ENCODE measurements at regions not wholly inside any gene's neighbourhood (a gene's known extent, or its start where the extent isn't known, plus 50 kb on each side); places are given as distances from the start of the nearest gene placed in this dataset.

DNA sequence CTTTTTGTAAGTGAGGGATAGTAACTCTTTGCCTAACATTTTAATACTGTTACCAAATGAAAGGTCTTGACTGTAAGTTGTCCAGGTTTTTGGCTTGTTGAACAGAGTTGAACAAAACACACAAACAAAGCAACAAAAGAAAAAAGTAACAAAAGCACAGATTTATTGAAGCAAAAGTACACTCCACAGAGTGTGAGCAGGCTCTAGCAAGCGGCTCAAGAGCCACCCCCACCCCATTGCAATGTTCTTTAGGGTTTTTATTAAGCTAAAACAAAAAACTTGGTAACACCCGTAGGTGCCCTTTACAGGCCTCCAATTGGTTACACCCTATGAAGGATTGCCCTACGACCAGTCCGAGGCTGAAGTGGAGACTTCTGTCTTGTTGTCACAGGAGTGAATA, 197.4 kb upstream of the MAP3K1 start:
- FAIRE-seq: no peak

DNA sequence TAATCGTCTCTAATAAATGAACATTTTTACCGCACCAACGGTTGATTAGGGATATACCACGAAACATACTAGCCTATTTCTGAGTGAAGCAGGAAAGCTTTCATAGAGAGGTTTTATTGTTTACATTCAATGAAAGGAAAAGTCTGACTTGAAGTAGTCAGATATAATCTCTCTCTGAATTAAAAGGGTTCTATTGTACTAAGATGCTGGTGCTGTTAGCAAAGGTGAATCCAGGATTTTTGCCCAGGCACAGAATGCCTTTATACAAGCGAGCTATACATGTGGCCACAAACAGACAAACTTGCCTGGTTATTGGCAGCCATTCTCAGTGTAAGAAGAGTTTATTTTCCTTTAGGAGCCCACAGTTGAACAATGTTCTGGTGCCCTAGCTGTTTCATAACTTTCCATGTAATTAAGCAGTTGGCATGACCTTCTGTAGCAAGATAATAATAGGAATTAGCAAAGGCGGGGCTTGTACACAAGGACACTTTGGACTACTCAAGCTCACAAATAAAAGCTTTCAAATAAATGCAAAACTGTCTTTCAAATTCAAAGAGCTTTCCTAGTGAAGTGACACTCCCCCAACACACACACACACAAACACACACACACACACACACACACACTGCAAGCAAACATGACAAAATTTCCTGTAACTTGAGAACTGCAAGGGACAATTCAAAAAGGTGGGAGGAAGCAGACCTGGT, 198.7 kb upstream of the MAP3K1 start:
- no peak for FAIRE-seq

DNA sequence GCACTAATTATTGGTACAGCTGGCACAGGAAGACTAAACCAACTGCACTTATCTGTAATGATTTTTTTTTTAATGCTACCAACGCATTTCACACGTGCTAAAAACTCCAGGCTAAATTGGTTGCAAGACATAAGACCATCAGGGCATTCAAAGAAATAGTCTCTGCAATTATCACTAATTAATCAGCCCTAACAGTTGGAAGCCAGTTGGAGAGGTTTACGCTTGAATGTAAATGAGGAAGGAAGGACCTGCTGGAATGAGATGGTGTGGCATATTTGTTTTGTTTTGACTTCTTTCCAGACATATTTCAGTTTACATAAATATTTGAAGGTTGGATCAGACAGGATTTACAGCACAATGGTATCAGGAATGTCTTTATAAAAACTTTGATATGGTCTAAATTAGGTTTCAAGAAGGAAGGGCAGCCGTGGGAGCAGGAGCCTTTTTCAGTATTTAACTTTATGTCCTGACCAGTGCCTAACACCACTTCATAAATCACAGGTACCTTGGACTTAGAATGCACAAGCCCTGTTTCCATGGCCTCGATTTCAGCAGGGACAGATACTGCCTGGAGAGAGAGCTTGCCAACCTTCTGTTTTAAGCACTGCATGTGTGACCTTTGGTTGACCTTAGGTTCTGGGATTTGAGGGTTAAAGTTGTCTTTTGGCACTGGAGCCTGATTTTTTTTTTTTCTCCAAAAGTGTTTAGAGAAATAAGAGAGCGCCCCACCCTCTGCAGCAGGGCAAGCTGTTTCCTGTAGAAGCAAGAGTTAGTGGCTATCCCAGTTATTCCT, 199.8 kb upstream of the MAP3K1 start:
- FAIRE-seq: no peak

DNA sequence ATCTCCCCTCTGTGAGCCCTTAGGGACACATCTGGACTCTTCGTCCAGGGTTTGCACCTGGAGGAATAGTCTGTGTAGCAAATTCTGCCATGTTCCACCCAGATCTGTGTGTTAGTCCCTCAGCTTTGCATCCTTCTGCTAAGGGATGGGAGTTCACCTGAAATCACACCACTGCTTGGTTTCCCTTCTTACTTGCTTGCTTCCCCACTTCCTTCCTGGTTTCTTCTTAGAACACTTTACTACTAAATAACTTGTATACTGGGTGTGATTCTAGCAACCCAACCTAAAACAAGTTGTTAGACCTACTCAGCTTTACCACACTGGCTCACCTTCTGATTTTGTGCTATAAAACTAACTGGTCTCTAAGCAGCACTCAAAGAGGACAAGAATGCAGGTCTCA, 202.6 kb upstream of the MAP3K1 start:
- no peak for FAIRE-seq

DNA sequence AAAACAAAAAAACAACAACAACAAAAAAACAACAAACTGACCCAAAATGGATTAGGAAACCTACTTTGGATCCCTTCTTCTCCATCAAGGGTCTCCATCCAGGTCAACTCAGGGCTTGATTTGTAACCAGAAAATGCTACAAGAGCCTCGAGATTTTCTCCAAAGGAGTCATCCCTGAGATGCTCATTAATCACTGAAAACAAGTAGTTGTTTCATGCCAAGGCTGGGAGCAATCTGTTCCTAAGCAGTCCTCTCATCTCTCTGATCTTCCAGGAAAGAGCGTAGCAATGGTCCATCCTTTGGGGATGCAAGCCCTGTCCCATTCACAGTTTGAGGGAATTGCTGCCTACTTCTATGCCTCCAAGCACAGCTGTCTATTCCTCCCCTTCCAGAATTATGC, 203.0 kb upstream of the MAP3K1 start:
- FAIRE-seq: no peak

DNA sequence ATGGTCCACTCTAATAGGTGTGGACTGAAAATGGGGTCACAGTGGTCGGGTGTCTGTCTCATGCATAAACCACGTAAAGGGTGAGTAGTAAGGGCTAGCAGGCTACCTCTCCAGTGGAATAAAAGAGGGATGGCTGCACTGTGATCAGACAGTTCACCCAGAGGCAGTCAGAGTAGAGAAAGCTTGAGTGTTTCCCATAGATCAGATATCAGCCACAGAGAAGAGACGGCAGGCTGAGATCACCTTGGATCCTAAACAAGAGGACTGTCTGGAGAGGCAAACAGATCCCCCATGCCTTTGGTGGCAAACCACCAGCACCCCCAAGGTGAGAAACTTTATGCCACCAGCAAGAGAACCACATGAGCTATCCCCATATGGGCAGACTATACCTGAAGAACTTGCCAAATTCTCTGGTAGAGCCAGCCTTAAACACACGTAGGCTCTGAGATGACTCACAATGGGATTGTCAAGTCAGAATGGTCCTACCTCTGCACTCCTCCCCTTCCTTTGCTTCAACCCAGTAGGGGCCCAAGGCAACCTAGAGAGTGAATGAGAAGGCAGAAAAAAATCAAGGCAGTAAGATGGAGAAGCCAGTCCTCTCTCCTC, 205.2 kb upstream of the MAP3K1 start:
- FAIRE-seq: no peak

DNA sequence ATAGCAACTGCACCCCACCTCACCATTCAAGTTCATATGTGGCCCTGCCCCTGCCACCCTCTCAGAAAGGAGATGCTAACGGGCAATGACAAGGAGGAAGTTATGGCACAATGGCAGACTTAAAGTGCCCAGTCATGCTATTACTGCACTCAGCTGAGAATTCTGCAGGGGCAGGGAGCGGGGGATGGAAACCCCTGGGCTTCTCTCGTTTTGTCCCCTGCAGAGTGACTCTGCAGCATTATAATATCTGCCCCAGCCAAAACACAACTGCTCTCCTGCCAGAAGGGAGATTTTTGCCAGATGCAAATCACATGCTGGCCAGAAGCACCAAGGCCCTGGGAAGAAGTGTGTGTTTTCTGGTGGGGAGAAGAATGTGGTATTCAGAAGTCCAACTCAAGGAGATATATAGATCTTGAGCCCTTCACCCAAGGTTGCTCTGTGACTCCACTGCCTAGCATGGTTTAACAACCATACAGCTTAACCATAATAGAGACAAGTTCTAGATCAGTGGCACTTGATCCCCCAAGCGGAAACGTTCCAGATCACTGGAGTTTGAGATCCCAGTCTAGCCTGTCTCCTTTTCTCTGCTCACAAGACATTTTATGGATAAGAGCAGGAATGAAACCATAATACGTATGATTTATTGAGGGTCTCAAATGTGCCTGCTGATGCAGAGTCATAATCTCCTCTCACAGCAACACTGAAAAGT, 207.0 kb upstream of the MAP3K1 start:
- FAIRE-seq: no peak

DNA sequence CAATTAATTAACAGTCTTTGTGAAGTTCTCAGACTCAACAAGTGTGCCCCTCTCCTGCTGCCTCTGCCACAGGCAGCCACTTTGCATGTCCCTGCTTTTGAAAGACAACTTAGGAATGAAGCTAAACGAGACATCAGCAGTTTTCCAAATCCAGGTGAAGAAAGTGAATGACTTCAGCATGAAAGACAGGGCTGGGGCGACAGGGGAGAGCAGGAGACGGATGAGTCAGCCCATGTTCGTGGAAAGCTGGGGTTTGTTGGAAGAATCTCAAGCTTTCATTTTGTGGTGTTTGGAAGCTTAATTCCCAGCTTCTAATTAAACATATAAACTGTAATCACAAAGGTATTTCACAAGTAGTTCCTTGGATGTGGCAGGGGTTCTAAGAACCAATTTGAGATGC, 207.8 kb upstream of the MAP3K1 start:
- no peak for FAIRE-seq

DNA sequence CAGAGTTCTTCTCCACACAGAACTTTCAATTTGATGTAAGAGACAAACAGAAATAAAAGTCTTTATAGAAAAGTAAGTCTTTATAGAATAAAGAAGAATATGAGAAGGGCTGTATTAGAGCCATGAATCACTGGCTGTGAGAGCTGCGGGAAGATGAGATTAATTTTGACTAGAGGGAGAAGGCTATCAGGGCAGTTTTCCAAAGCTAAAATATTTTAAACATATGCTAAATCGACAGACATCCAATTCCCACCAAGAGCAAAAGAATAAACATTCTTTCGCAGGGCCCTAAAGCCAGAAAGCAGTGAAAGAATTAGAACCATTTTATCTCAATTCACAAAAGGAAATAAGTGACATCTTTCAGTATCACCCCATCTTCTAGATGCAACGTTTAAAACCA, 208.3 kb upstream of the MAP3K1 start:
- FAIRE-seq: no peak

DNA sequence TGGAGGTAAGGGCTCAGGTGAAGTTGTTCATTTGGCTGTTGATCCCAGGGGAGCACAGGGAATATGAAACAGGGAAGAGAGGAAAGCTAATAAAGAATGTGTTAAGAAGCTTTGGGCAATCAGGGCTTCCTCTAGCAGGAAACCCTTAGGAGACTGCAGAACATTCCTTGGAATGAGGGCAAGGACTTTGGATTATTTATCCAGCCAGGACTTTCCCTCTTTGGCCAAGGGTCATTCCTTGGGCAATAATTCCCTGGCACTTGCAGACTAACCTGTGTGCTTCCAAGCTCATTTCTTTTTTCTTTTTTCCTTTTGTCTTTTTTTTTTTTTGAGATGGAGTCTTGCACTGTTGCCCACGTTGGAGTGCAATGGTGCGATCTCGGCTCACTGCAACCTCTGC, 209.2 kb upstream of the MAP3K1 start:
- no peak for FAIRE-seq

DNA sequence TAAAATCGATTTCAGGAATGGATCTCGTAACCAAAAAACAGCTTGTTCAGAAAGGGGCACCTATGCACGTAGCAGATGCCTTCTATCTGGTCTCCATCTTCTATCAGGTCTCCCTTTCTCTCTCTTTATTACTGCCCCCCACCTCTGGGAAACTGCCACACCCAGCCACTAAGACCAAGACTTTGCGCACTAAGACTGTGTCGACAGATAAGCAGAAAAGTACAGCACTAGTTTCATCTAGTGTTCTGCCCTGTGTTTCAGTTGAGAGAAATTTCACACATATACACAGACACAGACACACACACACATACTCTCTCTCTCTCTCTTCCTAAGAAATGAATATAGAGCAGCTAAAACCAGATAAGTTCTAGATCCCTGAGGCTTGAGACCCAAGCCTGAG, 210.1 kb upstream of the MAP3K1 start:
- FAIRE-seq: no peak

DNA sequence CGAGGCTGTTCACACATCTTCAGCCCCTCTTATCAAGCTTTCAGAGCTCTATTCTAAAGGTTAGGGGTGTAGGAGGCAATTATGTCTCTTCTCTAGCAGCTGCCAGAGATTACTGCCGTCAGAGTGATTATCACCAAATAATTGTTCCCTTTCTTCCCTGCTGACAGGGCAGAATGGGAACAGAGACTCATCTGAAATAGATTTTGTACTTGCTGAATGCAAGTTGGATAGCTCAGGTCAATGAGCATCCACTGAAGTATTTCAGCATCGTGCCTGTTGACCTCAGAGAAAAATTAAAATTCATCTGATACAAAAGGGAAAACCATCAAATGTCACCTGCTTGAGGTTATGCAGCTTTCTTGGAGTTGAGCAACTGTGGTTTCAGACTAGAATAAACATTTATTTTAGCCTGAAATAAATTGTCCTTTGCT, 213.7 kb upstream of the MAP3K1 start:
- FAIRE-seq: no peak

DNA sequence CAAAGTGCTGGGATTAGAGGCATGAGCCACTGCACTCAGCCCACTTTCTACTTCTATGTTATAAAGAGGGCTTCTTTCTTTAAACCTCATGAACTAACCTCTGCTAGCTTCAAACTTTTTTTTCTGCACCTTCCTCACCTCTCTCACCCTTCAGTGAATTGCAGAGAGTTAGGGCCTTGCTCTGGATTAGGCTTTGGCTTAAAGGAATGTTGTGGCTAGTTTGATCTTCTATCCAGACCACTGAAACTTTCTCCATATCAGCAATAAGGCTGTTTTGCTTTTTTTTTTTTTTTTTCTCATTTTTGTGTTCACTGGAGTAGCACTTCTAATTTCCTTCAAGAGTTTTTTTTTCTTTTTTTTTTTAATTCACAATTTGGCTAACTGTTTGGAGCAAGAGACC, 216.4 kb upstream of the MAP3K1 start:
- FAIRE-seq: no peak

DNA sequence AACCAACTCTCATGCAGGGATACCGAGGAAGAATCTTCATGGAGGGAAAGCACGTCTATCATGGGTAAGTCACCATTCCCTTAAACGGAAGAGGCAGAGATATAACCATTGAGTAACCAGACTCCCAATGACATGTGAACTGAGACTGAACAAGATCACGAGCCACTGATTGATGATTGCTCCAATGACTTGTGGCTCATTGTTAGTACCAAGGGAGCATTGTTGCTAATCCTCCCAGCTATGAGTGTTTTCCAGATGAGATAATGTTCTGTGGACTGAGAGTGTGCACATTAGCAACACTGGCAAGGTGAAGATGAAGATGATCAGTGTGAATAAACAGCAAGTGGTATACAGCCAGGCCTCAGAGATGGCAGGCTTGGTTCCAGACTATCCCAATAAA, 219.2 kb upstream of the MAP3K1 start:
- no peak for FAIRE-seq

DNA sequence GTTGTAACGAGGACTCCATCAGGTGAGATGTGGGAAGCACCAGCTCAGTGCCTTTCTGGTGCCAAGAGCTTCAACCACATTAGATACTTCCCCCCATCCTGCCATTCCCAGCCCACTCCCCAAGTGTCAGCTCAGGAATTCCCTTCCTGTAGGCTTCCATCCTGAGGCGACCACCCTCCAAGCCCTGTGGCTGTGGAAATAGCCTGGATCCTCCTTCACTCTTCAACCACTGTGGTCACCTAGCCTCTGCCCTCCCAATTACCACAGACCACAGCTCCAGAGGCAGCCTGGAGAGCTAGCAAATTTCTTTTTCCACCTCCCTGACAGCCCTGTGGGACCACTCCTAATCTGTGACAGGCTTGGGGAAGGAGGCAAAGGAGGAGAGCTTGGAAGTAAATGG, 219.8 kb upstream of the MAP3K1 start:
- no peak for FAIRE-seq

DNA sequence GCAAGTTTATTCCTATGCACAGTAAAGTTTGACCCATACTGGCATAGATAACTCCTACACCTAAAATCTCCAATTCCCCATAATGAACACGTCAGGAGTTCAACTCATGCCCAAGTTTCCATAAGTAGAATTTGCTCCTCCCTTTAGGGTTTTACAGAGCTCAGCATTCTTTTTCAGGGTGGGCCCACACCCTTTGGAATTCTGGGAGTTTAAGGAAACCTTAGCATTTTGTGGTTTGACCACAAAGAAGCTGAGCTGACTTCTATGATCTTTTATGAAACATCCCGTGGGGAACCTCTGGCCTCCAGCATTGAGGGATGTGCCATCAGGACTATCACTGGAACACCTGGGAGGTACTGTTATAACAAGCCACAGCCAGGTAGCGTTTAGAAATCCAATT, 220.6 kb upstream of the MAP3K1 start:
- FAIRE-seq: no peak

DNA sequence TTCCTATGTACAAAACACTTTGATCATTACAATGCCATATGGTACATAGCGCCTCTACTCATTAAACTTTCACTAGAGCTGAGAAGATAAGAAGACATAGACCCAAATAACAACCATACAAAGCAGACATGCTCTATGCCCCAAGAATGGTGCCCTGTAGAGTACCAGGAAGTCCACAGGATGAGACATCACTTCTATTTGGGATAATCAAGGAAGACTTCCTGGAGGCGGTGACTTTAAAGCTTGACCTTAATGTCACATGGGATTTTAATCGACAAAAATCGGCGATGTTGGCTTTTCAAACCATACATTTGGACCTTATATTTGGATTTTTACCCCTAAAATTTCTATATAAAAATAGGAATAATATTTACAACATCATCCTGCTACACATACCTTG, 224.3 kb upstream of the MAP3K1 start:
- FAIRE-seq: no peak

DNA sequence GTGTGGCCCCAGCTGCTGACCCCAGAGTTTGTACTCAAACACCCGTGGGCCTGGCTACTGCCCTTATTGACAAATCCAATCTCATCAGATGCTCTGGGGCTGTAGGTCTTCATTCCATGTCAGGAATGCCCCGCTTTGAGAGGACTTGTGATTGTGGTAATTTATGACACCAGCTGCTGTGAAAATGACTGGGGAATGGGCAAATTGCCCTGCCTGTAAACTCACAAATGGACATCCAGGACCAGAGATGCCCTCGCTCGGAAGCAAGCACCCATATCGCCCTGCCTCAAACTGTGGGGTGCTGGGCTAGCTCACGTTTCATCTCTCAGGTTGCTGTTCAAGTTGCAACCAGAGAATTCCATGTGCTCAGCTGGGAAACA, 225.9 kb upstream of the MAP3K1 start:
- no peak for FAIRE-seq

DNA sequence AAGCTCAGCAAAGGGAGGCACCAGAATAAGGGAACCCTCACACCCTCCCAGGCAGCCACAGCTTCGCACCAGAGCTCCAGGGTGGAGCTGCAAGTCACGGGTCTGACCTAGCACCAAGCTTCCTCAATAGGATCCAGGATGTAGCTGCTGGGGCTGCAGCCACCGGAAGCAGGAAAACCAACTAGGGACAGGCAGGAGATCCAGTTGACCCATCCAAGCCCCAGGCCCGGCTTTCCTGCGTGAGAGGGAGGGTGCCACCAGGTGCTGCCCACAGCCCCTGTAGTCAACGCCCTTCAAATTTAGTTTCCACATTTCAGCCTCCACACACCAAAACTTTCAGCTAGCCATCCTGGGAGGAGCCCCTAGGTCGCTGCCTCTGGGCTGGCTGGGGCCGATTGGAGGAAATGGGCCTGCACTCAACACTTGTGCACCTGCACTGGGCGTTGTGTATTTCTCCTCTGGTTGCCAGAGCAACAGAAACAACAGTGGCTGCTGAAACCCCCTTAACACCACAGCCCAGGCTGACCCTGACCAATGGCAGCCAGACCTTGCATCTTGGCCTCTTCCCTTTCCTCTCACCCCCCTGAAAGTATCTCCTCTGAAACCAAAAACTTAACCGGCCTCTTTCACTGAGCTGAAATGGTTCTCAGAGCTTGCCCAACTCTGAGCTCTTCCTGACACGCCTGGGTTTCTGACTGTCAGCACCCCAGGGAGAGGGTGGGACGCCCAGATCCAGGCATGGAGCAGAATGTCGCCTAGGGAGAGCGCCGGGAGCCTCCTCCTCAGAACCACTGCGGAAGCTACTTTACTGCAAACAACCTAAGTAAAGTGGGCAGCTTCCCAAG, 226.5 kb upstream of the MAP3K1 start:
- FAIRE-seq: no peak

DNA sequence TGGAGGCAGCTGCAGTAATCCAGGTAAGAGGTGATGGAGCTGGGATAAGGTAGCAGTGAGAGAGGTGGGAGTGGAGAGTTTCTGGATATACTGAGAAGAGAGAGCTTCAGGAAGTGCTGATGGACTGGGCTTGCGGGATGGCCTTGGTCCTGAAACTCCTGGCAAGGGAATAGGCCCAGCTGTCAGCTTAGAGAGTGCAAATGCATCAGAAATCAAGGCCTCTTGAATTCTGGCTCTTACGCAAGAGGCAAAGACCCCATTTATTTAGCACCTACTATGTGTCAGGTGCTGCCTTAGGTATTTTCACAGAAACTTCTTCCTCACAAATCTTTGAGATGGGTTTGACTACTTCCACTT, 227.2 kb upstream of the MAP3K1 start:
- no peak for FAIRE-seq

DNA sequence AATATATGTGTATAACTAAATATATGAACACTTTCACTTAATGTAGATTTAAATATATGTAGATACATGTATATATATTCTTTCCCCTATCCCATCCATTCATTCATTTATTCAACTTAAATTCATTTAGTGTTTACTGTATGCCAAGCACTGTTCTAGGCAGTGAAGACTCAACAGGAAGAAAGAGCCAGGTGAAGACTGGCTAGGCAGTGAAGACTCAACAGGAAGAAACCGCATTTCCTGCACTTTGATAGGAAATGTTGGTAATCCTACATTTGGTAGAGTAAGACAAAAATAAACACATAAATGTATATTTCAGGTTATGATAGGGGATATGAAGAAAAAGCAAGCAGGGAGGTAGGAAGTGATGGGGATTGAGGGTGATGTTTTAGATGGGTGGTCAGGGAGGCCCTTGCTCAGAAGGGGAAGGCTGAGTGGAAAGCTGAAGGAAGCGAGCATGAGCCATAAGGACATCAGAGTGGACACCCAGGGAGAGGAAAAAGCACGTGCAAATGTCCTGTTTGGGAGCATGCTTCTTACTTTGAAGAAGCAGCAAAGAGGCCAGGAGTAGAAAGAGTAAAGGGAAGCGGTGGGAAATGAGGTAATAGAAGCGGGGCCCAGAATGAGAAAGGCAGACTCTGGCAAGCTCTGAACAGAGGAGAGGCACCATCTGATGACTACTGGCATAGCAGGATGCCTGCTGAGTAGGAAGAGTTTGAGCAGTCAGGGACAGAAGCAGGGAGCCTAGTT, 227.8 kb upstream of the MAP3K1 start:
- no peak for FAIRE-seq
